Thyroid gland (tissue), 4 donors: ENCODE measurements at regions not wholly inside any gene's neighbourhood (a gene's known extent, or its start where the extent isn't known, plus 50 kb on each side); places are given as distances from the start of the nearest gene placed in this dataset.
A peak's percentile ranks its signal among the peaks of the same experiment; 100 is the strongest.

Experiments
- DNase-seq, 2 donors: peaks; one replicate each; pipeline ENCODE4 v3.0.0-alpha.2; 2019
- H3K27ac ChIP-seq, 3 donors: fragments of 200-600 bp; sonication (generic); 1 replicate in 2 of 3; 2 replicates in 1 of 3; pipeline ENCODE4 v1.5.1; 2016 to 2019; ENCODE audit warnings: mild to moderate bottlenecking in 1 of 3, moderate library complexity in 1 of 3
- H3K27me3 ChIP-seq: fragments of 200-600 bp; sonication (generic); one replicate; pipeline ENCODE4 v1.5.1; 2019
- H3K36me3 ChIP-seq, 2 donors: fragments of 200-600 bp; sonication (generic); one replicate each; pipeline ENCODE4 v1.5.1; 2016 to 2019
- H3K4me1 ChIP-seq, 2 donors: fragments of 200-600 bp; sonication (generic); one replicate each; pipeline ENCODE4 v1.5.1; 2017 to 2019
- H3K4me3 ChIP-seq, 3 donors: fragments of 200-600 bp; sonication (generic); replicated peaks in 1 of 3; 1 replicate in 2 of 3; 2 replicates in 1 of 3; pipeline ENCODE4 v1.5.1; 2016; ENCODE audit warnings: mild to moderate bottlenecking in 1 of 3
- H3K9me3 ChIP-seq: fragments of 200-600 bp; sonication (generic); one replicate; pipeline ENCODE4 v1.5.1; 2017
- POLR2A ChIP-seq, 2 donors: fragments of 450-650 bp; IDR thresholded peaks; one replicate each; pipeline ENCODE4 v1.6.1; 2017; ENCODE audit warnings: antibody characterized with exemption in 2 of 2, mild to moderate bottlenecking in 2 of 2, moderate library complexity in 1 of 2
- WGBS, 2 donors: methylation state at CpG; one replicate each; pipeline ENCODE4 v1.1.5; 2017; 5-methylcytosine and 5-hydroxymethylcytosine counted together
- intact Hi-C: fragments of 100-400 bp; cut with DNase I; formaldehyde crosslinking; loops from one replicate; pipeline ENCODE4 v1.15.1; 2023
- TF ChIP-seq, protein P1 (sequence below), 6 experiments: fragments of 200-600 bp in 3 of 6; fragments of 450-650 bp in 3 of 6; sonication (generic) in 3 of 6; IDR thresholded peaks; one replicate each; pipeline ENCODE4 v1.5.1; 2016 to 2019; ENCODE audit warnings: antibody characterized with exemption in 6 of 6, mild to moderate bottlenecking in 2 of 6, inconsistent platforms in 1 of 6, moderate library complexity in 1 of 6

- TF ChIP-seq, protein P1, sequence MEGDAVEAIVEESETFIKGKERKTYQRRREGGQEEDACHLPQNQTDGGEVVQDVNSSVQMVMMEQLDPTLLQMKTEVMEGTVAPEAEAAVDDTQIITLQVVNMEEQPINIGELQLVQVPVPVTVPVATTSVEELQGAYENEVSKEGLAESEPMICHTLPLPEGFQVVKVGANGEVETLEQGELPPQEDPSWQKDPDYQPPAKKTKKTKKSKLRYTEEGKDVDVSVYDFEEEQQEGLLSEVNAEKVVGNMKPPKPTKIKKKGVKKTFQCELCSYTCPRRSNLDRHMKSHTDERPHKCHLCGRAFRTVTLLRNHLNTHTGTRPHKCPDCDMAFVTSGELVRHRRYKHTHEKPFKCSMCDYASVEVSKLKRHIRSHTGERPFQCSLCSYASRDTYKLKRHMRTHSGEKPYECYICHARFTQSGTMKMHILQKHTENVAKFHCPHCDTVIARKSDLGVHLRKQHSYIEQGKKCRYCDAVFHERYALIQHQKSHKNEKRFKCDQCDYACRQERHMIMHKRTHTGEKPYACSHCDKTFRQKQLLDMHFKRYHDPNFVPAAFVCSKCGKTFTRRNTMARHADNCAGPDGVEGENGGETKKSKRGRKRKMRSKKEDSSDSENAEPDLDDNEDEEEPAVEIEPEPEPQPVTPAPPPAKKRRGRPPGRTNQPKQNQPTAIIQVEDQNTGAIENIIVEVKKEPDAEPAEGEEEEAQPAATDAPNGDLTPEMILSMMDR (IDR thresholded peaks at IDR 0.05), result no peak
- TF ChIP-seq POLR2A (IDR thresholded peaks at IDR 0.05), result no peak
- 73 to 74% methylated on average over 5 of the region's 5 CpGs for WGBS, 2 donors
- Histone ChIP-seq H3K4me3 (no peak overlapping the region), H3K4me1 (no peaks in the 10 kb centered on the region), H3K27me3 (no peaks in the 10 kb centered on the region), H3K27ac (no peak overlapping the region), H3K9me3 (no peaks in the 10 kb centered on the region), H3K36me3 (no peaks in the 10 kb centered on the region)
- intact Hi-C loops, result no loop called here
- DNase-seq, result no peak
Measured at GRCh38 chr20:60292001-60292520, 333.8 kb downstream of the CDH26 start.

- no peaks in the 10 kb centered on the region for H3K4me1 ChIP-seq
- no peaks in the 10 kb centered on the region for H3K27me3 ChIP-seq
- intact Hi-C loops, result no loop called here
- no peak overlapping the region for H3K27ac ChIP-seq
- no peak for DNase-seq
- no peak overlapping the region for H3K4me3 ChIP-seq
- H3K9me3 ChIP-seq, result no peaks in the 10 kb centered on the region
- TF ChIP-seq POLR2A (IDR thresholded peaks at IDR 0.05), result no peak
- TF ChIP-seq, protein P1 (IDR thresholded peaks at IDR 0.05), result no peak
- H3K36me3 ChIP-seq, result no peaks in the 10 kb centered on the region
- 75 to 82% methylated on average over 8 of the region's 8 CpGs for WGBS, 2 donors
Measured at GRCh38 chr20:60294632-60295031, 336.4 kb downstream of the CDH26 start.

GRCh38 chr20:60295214-60295613 lies 337.0 kb downstream of the CDH26 start:
- H3K36me3 ChIP-seq, result no peaks in the 10 kb centered on the region
- no peaks in the 10 kb centered on the region for H3K4me1 ChIP-seq
- 83 to 86% methylated on average over 2 of the region's 2 CpGs for WGBS, 2 donors
- H3K27ac ChIP-seq, result no peak overlapping the region
- H3K4me3 ChIP-seq, result no peak overlapping the region
- H3K27me3 ChIP-seq, result no peaks in the 10 kb centered on the region
- no peak for DNase-seq
- no peaks in the 10 kb centered on the region for H3K9me3 ChIP-seq
- TF ChIP-seq, protein P1 (IDR thresholded peaks at IDR 0.05), result no peak
- no peak for TF ChIP-seq POLR2A (IDR thresholded peaks at IDR 0.05)
- intact Hi-C loops, result no loop called here

DNA sequence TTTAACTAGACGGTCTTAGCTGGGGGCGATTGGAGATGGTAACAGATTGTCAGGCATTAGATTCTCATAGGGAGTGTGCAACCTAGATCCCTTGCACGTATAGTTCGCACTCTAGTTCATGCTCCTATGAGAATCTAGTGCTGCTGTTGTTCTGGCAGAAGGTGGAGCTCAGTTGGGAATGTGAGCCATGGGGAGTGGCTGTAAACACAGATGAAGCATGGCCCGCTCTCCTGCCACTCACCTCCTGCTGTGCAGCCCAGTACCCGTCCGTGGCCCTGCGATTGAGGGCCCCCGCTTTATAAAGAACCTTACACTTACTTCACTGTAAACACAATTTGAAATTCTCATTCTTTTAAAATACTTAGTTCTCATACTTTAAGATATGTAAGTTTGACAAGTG lies 339.4 kb downstream of the CDH26 start:
- TF ChIP-seq POLR2A (IDR thresholded peaks at IDR 0.05), result no peak
- TF ChIP-seq, protein P1 (IDR thresholded peaks at IDR 0.05), result no peak
- intact Hi-C loops, result no loop called here
- Histone ChIP-seq H3K4me1 (no peaks in the 10 kb centered on the region), H3K27me3 (no peaks in the 10 kb centered on the region), H3K9me3 (no peaks in the 10 kb centered on the region), H3K4me3 (no peak overlapping the region), H3K36me3 (no peaks in the 10 kb centered on the region), H3K27ac (no peak overlapping the region)
- 66 to 75% methylated on average over 9 of the region's 9 CpGs for WGBS, 2 donors
- DNase-seq, result peak; percentile 16 to 26

GRCh38 chr20:60298647-60299046 lies 340.4 kb downstream of the CDH26 start:
- 71 to 79% methylated on average over 5 of the region's 5 CpGs for WGBS, 2 donors
- H3K9me3 ChIP-seq, result no peaks in the 10 kb centered on the region
- no peaks in the 10 kb centered on the region for H3K4me1 ChIP-seq
- H3K27ac ChIP-seq, result no peak overlapping the region
- no peak for DNase-seq
- no peaks in the 10 kb centered on the region for H3K36me3 ChIP-seq
- TF ChIP-seq POLR2A (IDR thresholded peaks at IDR 0.05), result no peak
- intact Hi-C loops, result no loop called here
- H3K27me3 ChIP-seq, result no peaks in the 10 kb centered on the region
- no peak overlapping the region for H3K4me3 ChIP-seq

DNA sequence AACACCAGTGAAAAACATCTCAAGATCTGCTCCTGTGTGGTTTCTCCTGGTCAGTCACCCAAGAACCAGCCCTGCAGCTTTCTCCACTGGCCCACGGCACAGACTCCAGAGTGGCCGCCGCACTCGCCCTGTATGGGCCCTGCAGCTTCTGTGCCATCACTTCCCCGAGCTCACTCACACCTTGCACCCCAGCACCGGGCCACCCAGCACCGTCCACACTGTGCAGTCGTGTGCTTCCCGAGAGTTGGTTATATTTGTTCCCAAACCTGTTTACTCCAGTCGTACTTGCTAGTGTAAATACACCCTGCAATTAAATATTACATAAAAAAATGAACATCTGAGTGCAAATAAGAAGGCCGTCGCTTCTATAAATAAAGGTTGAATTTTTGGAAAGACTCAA lies 341.7 kb downstream of the CDH26 start:
- WGBS, 2 donors, result 93 to 94% methylated on average over 12 of the region's 12 CpGs
- Histone ChIP-seq H3K27me3 (no peaks in the 10 kb centered on the region), H3K27ac (no peak overlapping the region), H3K4me3 (no peak overlapping the region), H3K36me3 (no peaks in the 10 kb centered on the region), H3K4me1 (no peaks in the 10 kb centered on the region), H3K9me3 (no peaks in the 10 kb centered on the region)
- intact Hi-C loops, result no loop called here
- DNase-seq, result no peak
- TF ChIP-seq POLR2A (IDR thresholded peaks at IDR 0.05), result no peak
- TF ChIP-seq, protein P1 (IDR thresholded peaks at IDR 0.05), result no peak
